Astrocyte of the cerebellum (primary cell): ENCODE measurements at regions not wholly inside any gene's neighbourhood (a gene's known extent, or its start where the extent isn't known, plus 50 kb on each side); places are given as distances from the start of the nearest gene placed in this dataset.

Experiments used
- DNase-seq: peaks from one replicate; pipeline ENCODE4 v3.0.0-alpha.2; 2011; ENCODE audit warnings: low read depth
- H3K4me3 ChIP-seq: 2 replicates; pipeline ENCODE4 v1.5.1; 2011; ENCODE audit warnings: mild to moderate bottlenecking, low read depth, low read length, moderate library complexity
- CTCF ChIP-seq: IDR thresholded peaks from 2 replicates; pipeline ENCODE4 v1.5.1; 2012; ENCODE audit warnings: low read length, low read depth, moderate library complexity, mild to moderate bottlenecking; ENCODE audit errors: missing control alignments
- in situ Hi-C: cut with HindIII; loops from 2 replicates; pipeline ENCODE4 v1.10.0; 2017; ENCODE audit warnings: low sequenced_read_pairs

- no peak for DNase-seq
- in situ Hi-C loops, result no loop called here
- TF ChIP-seq CTCF, result no peak
- H3K4me3 ChIP-seq, result no peak overlapping the region
Observed at GRCh38 chr7:97555857-97556421, 175.9 kb upstream of the TAC1 start.

- no peak for TF ChIP-seq CTCF
- no peak overlapping the region for H3K4me3 ChIP-seq
- DNase-seq, result no peak
- in situ Hi-C loops, result no loop called here
Observed at GRCh38 chr7:97565665-97566064, 166.2 kb upstream of the TAC1 start.

GRCh38 chr7:97573065-97573464 lies 158.8 kb upstream of the TAC1 start:
- no peak for TF ChIP-seq CTCF
- DNase-seq, result no peak
- in situ Hi-C loops, result no loop called here
- no peak overlapping the region for H3K4me3 ChIP-seq

GRCh38 chr7:97576043-97576442 lies 155.8 kb upstream of the TAC1 start:
- TF ChIP-seq CTCF, result no peak
- in situ Hi-C loops, result no loop called here
- no peak overlapping the region for H3K4me3 ChIP-seq
- DNase-seq, result no peak

GRCh38 chr7:97578225-97578624 lies 153.7 kb upstream of the TAC1 start:
- no peak for DNase-seq
- TF ChIP-seq CTCF, result no peak
- in situ Hi-C loops, result no loop called here
- no peak overlapping the region for H3K4me3 ChIP-seq

- no peak overlapping the region for H3K4me3 ChIP-seq
- in situ Hi-C loops, result no loop called here
- no peak for DNase-seq
- TF ChIP-seq CTCF, result no peak
Observed at GRCh38 chr7:97580205-97580604, 151.7 kb upstream of the TAC1 start.

- no peak overlapping the region for H3K4me3 ChIP-seq
- DNase-seq, result no peak
- TF ChIP-seq CTCF, result no peak
- in situ Hi-C loops, result no loop called here
Observed at GRCh38 chr7:97595439-97595838, 136.4 kb upstream of the TAC1 start.
